AG04449 (cell line): ENCODE measurements at regions not wholly inside any gene's neighbourhood (a gene's known extent, or its start where the extent isn't known, plus 50 kb on each side); places are given as distances from the start of the nearest gene placed in this dataset.

Experiments
- CTCF ChIA-PET: fragments of 350-600 bp; formaldehyde crosslinking; extraction: SDS; loops from one replicate; lab custom pipeline; 2021; ENCODE audit warnings: antibody characterized with exemption; lab: Yijun Ruan, JAX
- POLR2A ChIA-PET: fragments of 400-600, 350-600 bp; formaldehyde crosslinking; extraction: SDS; loops from one replicate; lab custom pipeline; 2020; ENCODE audit warnings: antibody characterized with exemption, inconsistent platforms; lab: Yijun Ruan, JAX
- DNase-seq: peaks from one replicate; pipeline ENCODE4 v3.0.0-alpha.2; 2010; ENCODE audit warnings: low read depth, low spot score
- H3K4me3 ChIP-seq: 2 replicates; pipeline ENCODE4 v1.5.1; 2011; ENCODE audit warnings: low read depth, mild to moderate bottlenecking, control low read depth, low read length
- TF ChIP-seq, protein P1 (sequence below): IDR thresholded peaks from one replicate; pipeline ENCODE4 v1.5.1; 2011; ENCODE audit warnings: mild to moderate bottlenecking, moderate library complexity, low read length, control low read depth, inconsistent platforms; ENCODE audit not compliant: insufficient read depth; ENCODE audit errors: missing control alignments

DNA sequence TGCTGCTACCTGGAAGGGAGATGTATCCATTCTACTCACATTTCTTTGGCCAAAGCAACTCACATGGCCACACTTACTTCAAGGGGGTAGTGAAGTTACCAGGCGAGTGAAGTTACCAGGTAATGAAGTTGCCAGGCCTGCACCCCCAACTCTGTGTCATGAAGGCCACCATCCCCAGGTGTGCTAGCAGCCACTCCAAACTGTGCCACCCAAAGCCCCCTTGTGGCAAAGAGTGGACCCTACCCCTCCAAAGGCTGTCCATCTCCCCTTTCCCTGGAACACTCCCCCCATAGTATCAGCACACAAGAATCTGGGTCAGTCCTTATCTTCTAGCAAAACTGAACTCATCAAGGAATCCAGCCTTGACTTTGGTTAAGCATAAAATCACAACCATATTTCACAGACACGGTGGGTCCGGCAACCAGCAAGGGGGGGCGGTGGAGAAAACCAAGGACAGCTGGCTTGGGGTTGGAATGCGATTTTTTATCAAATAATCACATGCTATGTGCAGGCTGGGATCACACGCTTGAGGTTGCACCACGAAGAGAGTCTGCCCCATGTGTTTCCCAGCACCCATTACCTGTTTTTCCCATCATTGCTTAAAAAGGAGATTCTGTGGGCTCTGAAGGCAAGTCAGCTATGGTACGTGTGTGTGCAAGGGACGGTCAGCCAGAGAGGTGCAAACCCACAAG lies 60.9 kb downstream of the ZFP36L2 start:
- ChIA-PET CTCF (no interaction called here), POLR2A (interaction anchor here (0.6 kb wide), 1 partner anchor 52 kb away, joined by 3 read pairs; no protein-coding TSS in a partner anchor)
- DNase-seq = no peak
- H3K4me3 ChIP-seq = no peak overlapping the region
- TF ChIP-seq, protein P1, sequence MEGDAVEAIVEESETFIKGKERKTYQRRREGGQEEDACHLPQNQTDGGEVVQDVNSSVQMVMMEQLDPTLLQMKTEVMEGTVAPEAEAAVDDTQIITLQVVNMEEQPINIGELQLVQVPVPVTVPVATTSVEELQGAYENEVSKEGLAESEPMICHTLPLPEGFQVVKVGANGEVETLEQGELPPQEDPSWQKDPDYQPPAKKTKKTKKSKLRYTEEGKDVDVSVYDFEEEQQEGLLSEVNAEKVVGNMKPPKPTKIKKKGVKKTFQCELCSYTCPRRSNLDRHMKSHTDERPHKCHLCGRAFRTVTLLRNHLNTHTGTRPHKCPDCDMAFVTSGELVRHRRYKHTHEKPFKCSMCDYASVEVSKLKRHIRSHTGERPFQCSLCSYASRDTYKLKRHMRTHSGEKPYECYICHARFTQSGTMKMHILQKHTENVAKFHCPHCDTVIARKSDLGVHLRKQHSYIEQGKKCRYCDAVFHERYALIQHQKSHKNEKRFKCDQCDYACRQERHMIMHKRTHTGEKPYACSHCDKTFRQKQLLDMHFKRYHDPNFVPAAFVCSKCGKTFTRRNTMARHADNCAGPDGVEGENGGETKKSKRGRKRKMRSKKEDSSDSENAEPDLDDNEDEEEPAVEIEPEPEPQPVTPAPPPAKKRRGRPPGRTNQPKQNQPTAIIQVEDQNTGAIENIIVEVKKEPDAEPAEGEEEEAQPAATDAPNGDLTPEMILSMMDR = no peak

DNA sequence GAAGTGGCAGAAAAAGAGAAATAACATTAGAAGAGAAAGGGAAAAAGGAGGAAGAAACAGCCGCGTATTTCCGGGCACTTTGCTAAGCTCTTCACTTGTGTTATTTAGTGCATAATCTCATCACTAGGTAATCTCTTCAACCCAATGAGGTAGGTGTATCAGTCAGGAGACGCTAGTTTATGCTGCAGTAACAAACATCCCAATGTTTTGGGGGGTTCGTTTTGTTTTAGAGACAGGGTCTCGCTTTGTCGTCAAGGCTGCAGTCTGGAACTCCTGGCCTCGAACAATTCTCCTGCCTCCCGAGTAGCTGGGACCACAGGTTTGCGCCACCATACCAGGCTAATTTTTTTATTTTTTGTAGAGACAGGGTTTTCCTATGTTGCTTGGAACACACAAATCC lies 61.7 kb downstream of the ZFP36L2 start:
- TF ChIP-seq, protein P1 = no peak
- CTCF ChIA-PET = interaction anchor here (0.8 kb wide), 1 partner anchor 41 kb away, joined by 3 read pairs; no protein-coding TSS in a partner anchor
- POLR2A ChIA-PET = interaction anchor here (1.0 kb wide), 1 partner anchor 56 kb away, joined by 3 read pairs; no protein-coding TSS in a partner anchor
- DNase-seq = no peak
- H3K4me3 ChIP-seq = no peak overlapping the region

DNA sequence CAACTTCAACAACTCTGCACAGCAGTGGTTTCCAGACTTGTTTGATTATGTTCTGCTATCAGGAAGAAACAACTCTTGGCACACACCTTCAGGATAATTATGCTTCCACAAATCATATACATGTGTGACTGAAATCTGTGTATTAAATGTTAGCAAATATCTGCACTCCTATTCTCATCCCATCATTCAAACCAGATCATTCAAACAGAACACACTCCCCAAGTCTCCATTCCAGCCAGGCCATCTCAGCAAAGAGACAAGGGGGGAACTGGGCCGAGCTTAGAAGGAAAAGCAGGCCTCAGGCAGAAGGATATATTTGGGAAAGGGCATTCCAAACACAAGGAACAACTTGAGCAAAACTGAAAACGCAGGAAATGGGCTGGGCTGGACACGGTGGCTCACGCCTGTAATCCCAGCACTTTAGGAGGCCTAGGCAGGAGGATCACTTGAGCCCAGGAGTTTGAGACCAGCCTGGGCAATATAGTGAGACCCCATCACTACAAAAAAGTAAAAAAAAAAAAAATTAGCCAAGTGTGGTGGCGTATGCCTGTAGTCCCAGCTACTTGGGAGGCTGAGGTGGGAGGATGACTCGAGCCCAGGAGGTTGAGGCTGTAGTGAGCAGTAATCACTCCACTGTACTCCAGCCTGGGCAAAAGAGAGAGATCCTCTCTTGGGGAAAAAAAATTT lies 62.7 kb downstream of the ZFP36L2 start:
- ChIA-PET POLR2A (interaction anchor here (1.0 kb wide), 1 partner anchor 57 kb away, joined by 3 read pairs; no protein-coding TSS in a partner anchor), CTCF (interaction anchor here (0.8 to 1.3 kb wide), 2 partner anchors 9 to 42 kb away, joined by 3 read pairs; no protein-coding TSS in a partner anchor)
- TF ChIP-seq, protein P1 = no peak
- H3K4me3 ChIP-seq = no peak overlapping the region
- DNase-seq = no peak

DNA sequence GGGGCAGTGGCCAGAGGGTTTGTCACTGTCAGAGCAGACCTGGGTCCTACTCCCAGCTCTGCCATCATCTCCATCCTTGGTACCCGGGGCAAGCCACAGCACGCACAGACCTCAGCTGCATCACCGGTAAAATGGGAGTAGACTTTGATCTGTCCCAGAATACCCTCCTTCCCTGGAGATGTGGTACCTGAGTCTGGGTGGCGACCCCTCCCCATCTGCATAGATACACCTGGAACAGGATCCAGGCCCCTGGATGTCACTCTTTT lies 64.0 kb downstream of the ZFP36L2 start:
- TF ChIP-seq, protein P1 = no peak
- DNase-seq = no peak
- POLR2A ChIA-PET = interaction anchor here (1.1 kb wide), 1 partner anchor 64 kb away, joined by 3 read pairs; the partner anchor contains the start of gene ZFP36L2
- no peak overlapping the region for H3K4me3 ChIP-seq
- CTCF ChIA-PET = interaction anchor here (0.7 to 1.3 kb wide), 2 partner anchors 11 to 13 kb away, joined by 3 read pairs; no protein-coding TSS in a partner anchor

DNA sequence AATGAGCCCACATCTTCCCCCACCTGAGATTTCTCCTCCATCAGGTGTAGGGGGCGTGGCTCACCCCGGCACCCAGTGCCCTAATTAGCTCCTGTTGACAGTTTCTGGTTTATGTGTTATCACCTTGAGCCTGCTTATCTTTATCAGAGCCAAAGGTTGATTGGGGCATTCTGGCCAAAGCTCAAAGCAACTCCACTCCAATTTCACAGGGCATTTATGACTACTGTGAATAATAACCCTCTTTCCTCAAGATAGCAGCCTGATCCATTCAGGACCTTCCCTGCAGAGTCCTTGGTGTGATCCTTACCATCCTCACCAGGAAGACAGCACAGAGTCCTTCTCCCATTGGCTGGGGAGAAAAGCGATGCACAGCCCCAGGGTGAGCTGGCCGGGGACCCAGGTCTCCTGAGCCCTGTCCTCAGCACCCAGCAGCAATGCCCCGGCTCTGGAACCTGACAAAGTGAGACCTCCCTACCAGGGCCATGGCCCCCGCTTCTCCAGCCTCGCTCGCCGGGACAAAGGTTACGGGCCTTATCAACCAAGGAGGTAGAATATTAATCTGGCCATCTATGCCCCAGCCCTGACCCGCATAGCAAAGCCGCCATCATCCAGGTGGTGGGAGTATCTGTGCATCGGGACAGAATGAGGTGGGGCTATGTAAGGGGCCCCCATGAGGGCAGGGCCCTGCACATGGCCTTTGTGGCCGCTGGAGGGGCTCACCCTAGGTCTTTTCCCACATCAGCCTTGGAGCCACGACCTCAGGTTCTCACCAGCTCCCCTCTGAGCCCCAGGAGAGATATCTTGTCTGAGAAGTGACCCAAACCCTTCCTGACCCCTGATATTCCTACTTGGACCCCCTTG lies 64.5 kb downstream of the ZFP36L2 start:
- no peak for DNase-seq
- TF ChIP-seq, protein P1 = no peak
- no peak overlapping the region for H3K4me3 ChIP-seq
- CTCF ChIA-PET = interaction anchor here (0.7 to 1.6 kb wide), 3 partner anchors 10 to 14 kb away, joined by 3 to 4 read pairs (median 3); no protein-coding TSS in a partner anchor
- POLR2A ChIA-PET = interaction anchor here (1.1 kb wide), 1 partner anchor 65 kb away, joined by 3 read pairs; the partner anchor contains the start of gene ZFP36L2
